Central memory CD8-positive, alpha-beta T cell (primary cell): ENCODE measurements at regions not wholly inside any gene's neighbourhood (a gene's known extent, or its start where the extent isn't known, plus 50 kb on each side); places are given as distances from the start of the nearest gene placed in this dataset.

ENCODE experiments used
- ATAC-seq: fragments of 150-1000 bp; cut with Tn5 transposase; replicated peaks from 2 replicates; pipeline ENCODE4 v1.10.0; 2022; ENCODE audit warnings: mild to moderate bottlenecking, moderate FRiP score, moderate number of reproducible peaks; ENCODE audit not compliant: poor library complexity, severe bottlenecking; ENCODE audit errors: extremely low read depth
- DNase-seq, 2 donors: peaks; one replicate each; pipeline ENCODE4 v3.0.0; 2021; ENCODE audit warnings: low spot score in 2 of 2
- H3K27ac Mint-ChIP-seq: one replicate; pipeline ENCODE4 v1.8.0; 2022; ENCODE audit warnings: low read depth, mild to moderate bottlenecking, moderate library complexity, mixed read lengths
- H3K27me3 Mint-ChIP-seq: one replicate; pipeline ENCODE4 v1.8.0; 2022; ENCODE audit warnings: mixed read lengths
- H3K36me3 Mint-ChIP-seq: one replicate; pipeline ENCODE4 v1.8.0; 2022; ENCODE audit warnings: mild to moderate bottlenecking, moderate library complexity, mixed read lengths; ENCODE audit not compliant: insufficient read depth
- H3K4me1 Mint-ChIP-seq: one replicate; pipeline ENCODE4 v1.8.0; 2022; ENCODE audit warnings: mixed read lengths
- H3K4me3 Mint-ChIP-seq: one replicate; pipeline ENCODE4 v1.8.0; 2022; ENCODE audit warnings: mild to moderate bottlenecking, moderate library complexity, mixed read lengths
- H3K9me3 Mint-ChIP-seq: one replicate; pipeline ENCODE4 v1.8.0; 2022; ENCODE audit warnings: mixed read lengths

DNA sequence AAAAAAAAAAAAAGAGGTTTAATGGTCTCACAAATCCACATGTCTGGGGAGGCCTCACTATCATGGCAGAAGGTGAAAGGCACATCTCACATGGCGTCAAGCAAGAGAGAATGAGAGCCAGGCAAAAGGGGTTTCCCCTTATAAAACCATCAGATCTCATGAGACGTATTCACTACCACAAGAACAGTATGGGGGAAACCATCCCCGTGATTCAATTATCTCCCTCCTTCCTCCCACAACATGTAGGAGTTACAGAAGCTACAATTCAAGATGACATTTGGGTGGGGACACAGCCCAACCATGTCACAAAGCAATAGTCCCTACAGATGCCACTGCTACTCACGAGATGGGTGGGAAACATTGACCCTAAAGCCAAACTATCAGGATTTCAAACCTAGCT is 392.7 kb upstream of the ID2 start:
- no peaks in the 10 kb centered on the region for H3K27me3 Mint-ChIP-seq
- no peak overlapping the region for H3K27ac Mint-ChIP-seq
- H3K36me3 Mint-ChIP-seq = peaks cover 2% of the 10 kb centered on the region
- peaks cover 3% of the 10 kb centered on the region for H3K4me1 Mint-ChIP-seq
- no peak for DNase-seq
- no peaks in the 10 kb centered on the region for H3K9me3 Mint-ChIP-seq
- no peak overlapping the region for H3K4me3 Mint-ChIP-seq
- ATAC-seq = no peak

GRCh38 chr2:8290771-8291352 is 391.0 kb upstream of the ID2 start:
- no peak overlapping the region for H3K27ac Mint-ChIP-seq
- ATAC-seq (no peak), DNase-seq (no peak)
- no peaks in the 10 kb centered on the region for H3K4me1 Mint-ChIP-seq
- no peaks in the 10 kb centered on the region for H3K27me3 Mint-ChIP-seq
- H3K4me3 Mint-ChIP-seq = no peak overlapping the region
- peaks cover 2% of the 10 kb centered on the region for H3K36me3 Mint-ChIP-seq
- no peaks in the 10 kb centered on the region for H3K9me3 Mint-ChIP-seq

- H3K9me3 Mint-ChIP-seq = no peaks in the 10 kb centered on the region
- ATAC-seq = no peak
- no peak for DNase-seq
Measured at GRCh38 chr2:8296306-8296705, 385.6 kb upstream of the ID2 start.

DNA sequence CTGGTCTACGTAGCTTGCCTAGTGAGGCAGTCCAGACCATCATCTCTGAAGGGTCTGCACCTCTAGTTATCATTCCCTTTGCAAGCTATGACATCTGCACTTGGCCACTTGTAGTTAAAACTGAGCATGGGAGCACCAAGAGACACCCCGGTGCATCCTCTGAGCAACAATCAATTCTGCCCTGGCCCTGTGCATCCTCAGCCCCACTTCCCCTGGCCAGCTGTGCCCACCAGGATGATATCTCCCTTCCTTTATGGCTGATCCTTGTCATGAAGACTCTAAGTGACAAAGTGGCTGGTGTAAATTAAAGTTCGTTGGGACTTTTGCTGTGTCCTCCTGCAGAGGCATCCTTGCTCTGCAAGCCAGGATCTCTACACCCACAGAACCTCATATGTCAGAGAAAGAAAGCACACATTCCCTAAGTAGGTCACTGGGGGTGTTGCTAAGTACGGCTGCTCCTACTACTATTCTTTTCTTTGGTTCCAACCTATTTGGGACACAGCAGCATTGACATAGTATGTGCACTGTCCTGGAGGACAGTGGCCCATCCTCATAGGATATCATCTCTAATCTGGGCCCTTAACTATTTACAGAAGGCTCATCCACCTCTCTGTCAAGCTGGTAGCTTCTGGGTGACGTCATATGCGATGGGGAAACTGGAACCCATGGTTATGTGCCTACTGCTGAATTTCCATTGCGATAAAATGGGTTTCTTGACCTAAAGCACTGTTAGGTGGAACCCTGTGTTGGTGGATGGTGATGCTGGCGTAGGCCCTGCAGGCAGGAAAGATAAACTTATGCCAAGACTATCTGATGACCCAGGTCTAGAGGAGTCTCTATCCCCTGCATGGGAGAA is 384.3 kb upstream of the ID2 start:
- Mint-ChIP-seq H3K36me3 (peaks cover 2% of the 10 kb centered on the region), H3K4me1 (peaks cover 44% of the 10 kb centered on the region), H3K27ac (no peak overlapping the region), H3K9me3 (no peaks in the 10 kb centered on the region), H3K27me3 (no peaks in the 10 kb centered on the region), H3K4me3 (no peak overlapping the region)
- ATAC-seq (no peak), DNase-seq (no peak)

More at GRCh38 chr2:8296306-8296705, 385.6 kb upstream of the ID2 start:
- peaks cover 2% of the 10 kb centered on the region for H3K36me3 Mint-ChIP-seq
- no peaks in the 10 kb centered on the region for H3K27me3 Mint-ChIP-seq
- no peak overlapping the region for H3K27ac Mint-ChIP-seq
- H3K4me3 Mint-ChIP-seq = no peak overlapping the region
- H3K4me1 Mint-ChIP-seq = peaks cover 31% of the 10 kb centered on the region

DNA sequence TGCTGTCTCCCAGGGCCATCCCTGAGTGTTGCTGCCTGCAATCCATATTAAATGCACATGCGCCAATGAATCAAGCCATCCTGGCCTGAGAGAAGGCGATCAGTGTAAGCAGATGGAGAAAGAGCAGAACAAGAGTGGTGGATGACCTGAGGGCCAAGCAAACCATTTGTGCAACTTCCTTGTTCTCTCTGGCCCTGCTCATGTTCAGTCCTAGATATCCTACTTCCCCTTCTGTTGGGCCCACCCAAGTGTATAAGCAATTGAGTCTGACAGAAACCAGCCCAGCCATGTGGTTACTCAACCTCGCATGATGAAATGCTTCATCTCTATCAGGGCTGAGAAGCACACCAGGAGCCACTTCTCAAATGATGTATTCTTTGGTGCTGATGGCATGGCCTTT is 383.1 kb upstream of the ID2 start:
- Mint-ChIP-seq H3K36me3 (peaks cover 4% of the 10 kb centered on the region), H3K4me1 (peaks cover 56% of the 10 kb centered on the region), H3K27ac (no peak overlapping the region), H3K4me3 (no peak overlapping the region), H3K27me3 (no peaks in the 10 kb centered on the region), H3K9me3 (no peaks in the 10 kb centered on the region)
- DNase-seq (no peak), ATAC-seq (no peak)

GRCh38 chr2:8300216-8300615 is 381.6 kb upstream of the ID2 start:
- no peaks in the 10 kb centered on the region for H3K9me3 Mint-ChIP-seq
- no peak for DNase-seq
- peaks cover 4% of the 10 kb centered on the region for H3K36me3 Mint-ChIP-seq
- H3K27me3 Mint-ChIP-seq = no peaks in the 10 kb centered on the region
- H3K27ac Mint-ChIP-seq = no peak overlapping the region
- no peak overlapping the region for H3K4me3 Mint-ChIP-seq
- peaks cover 70% of the 10 kb centered on the region for H3K4me1 Mint-ChIP-seq
- ATAC-seq = no peak

DNA sequence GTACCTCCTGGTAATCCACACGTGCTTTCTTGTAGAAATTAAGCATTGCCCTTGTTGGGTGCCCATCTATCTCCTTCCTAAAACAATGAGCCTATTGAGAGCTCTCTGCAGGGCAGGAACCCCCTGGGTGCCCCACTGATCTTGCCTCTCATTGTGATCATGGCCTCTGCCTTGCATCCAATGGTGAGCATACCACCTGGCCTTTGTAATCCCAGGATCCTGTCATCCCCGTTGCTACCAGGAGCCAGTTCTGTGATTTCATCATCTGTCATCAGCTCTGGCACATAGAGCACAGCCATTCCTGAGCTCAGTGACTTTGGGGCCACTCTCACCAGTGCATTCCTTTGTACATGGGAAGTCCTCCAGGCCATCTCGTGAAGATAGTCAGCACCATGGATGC is 381.0 kb upstream of the ID2 start:
- DNase-seq (no peak), ATAC-seq (no peak)
- no peaks in the 10 kb centered on the region for H3K9me3 Mint-ChIP-seq
- peak overlapping the region; percentile 54 for H3K27ac Mint-ChIP-seq
- H3K27me3 Mint-ChIP-seq = no peaks in the 10 kb centered on the region
- H3K36me3 Mint-ChIP-seq = peaks cover 4% of the 10 kb centered on the region
- peaks cover 76% of the 10 kb centered on the region for H3K4me1 Mint-ChIP-seq
- no peak overlapping the region for H3K4me3 Mint-ChIP-seq

- ATAC-seq = peak; percentile 87
- Mint-ChIP-seq H3K4me3 (peak overlapping the region; percentile 71), H3K4me1 (peaks cover 88% of the 10 kb centered on the region), H3K27me3 (no peaks in the 10 kb centered on the region), H3K27ac (peak overlapping the region; percentile 72), H3K9me3 (no peaks in the 10 kb centered on the region), H3K36me3 (peaks cover 4% of the 10 kb centered on the region)
- DNase-seq = peak; percentile 61 to 76
Measured at GRCh38 chr2:8303322-8303832, 378.5 kb upstream of the ID2 start.

DNA sequence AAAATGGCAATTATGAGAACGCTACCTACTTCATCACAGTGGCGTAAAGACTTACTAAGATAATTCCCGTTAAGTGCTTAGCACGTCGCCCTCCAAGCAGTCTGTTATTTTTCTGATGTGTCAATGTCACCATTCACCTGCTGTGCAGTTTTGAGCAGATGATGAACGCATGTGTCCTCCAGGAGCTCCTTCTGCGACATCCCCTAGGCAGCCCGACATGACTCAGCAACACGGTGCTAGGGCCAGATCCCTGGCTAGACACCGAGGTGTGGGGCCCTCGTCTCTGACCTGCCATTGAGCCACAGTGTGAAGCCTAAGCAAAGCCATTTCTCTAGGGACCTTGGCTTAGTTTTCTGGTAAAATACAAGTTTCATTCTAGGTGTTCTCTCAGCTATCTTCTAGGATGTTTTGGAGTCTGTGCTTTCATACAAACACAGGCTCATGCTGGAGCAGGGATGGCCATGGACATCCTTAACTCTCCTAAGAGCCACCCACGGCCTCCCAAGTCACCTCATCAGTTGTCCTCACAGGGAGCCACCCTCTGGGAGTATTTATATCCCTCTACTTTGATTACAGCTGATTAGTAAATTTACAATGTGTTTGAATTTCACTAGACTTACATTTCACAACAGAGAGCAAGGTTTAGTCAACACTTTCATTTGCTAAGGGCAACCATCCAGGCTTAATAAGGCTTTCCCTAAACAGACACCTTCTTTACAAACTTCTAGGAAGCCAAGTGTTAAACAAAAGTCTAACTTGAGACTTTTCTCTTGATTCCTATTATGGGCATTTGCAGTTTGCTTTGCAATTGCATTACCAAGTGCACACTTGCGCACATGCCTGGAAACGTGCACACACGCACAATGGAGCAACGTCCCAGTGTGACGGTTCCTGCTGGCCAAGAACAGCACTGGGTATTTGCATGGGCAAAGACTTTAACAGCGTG is 376.8 kb upstream of the ID2 start:
- H3K27me3 Mint-ChIP-seq = no peaks in the 10 kb centered on the region
- no peak overlapping the region for H3K27ac Mint-ChIP-seq
- DNase-seq (no peak), ATAC-seq (no peak)
- peaks cover 6% of the 10 kb centered on the region for H3K36me3 Mint-ChIP-seq
- peak overlapping the region; percentile 5 for H3K4me3 Mint-ChIP-seq
- H3K9me3 Mint-ChIP-seq = no peaks in the 10 kb centered on the region
- H3K4me1 Mint-ChIP-seq = peaks cover 94% of the 10 kb centered on the region

GRCh38 chr2:8306530-8307351 is 375.1 kb upstream of the ID2 start:
- ATAC-seq (no peak), DNase-seq (no peak)
- no peak overlapping the region for H3K4me3 Mint-ChIP-seq
- H3K27me3 Mint-ChIP-seq = no peaks in the 10 kb centered on the region
- peaks cover 12% of the 10 kb centered on the region for H3K36me3 Mint-ChIP-seq
- H3K27ac Mint-ChIP-seq = no peak overlapping the region
- H3K4me1 Mint-ChIP-seq = peaks cover 94% of the 10 kb centered on the region
- H3K9me3 Mint-ChIP-seq = no peaks in the 10 kb centered on the region

GRCh38 chr2:8307606-8308180 is 374.2 kb upstream of the ID2 start:
- no peaks in the 10 kb centered on the region for H3K9me3 Mint-ChIP-seq
- ATAC-seq (no peak), DNase-seq (no peak)
- H3K4me1 Mint-ChIP-seq = peaks cover 94% of the 10 kb centered on the region
- no peak overlapping the region for H3K4me3 Mint-ChIP-seq
- H3K27ac Mint-ChIP-seq = no peak overlapping the region
- no peaks in the 10 kb centered on the region for H3K27me3 Mint-ChIP-seq
- peaks cover 11% of the 10 kb centered on the region for H3K36me3 Mint-ChIP-seq
